Occipital lobe (tissue), 1 donor: ENCODE measurements at regions not wholly inside any gene's neighbourhood (a gene's known extent, or its start where the extent isn't known, plus 50 kb on each side); places are given as distances from the start of the nearest gene placed in this dataset.

ENCODE experiments used
- DNase-seq: peaks from one replicate; lab custom pipeline; 2025; lab: John Stamatoyannopoulos, UW

GRCh38 chr2:120828829-120829632 lies 93.4 kb downstream of the GLI2 start:
- DNase-seq, result no peak

- DNase-seq, result no peak
Observed at GRCh38 chr2:120829633-120830025, 94.0 kb downstream of the GLI2 start.

- no peak for DNase-seq
Observed at GRCh38 chr2:120830096-120830830, 94.6 kb downstream of the GLI2 start.

GRCh38 chr2:120831086-120831485 lies 95.4 kb downstream of the GLI2 start:
- no peak for DNase-seq

GRCh38 chr2:120831891-120832290 lies 96.2 kb downstream of the GLI2 start:
- no peak for DNase-seq

GRCh38 chr2:120832296-120833070 lies 96.8 kb downstream of the GLI2 start:
- DNase-seq, result no peak

- DNase-seq, result no peak
Observed at GRCh38 chr2:120833127-120833675, 97.5 kb downstream of the GLI2 start.

- DNase-seq, result no peak
Observed at GRCh38 chr2:120834206-120834605, 98.5 kb downstream of the GLI2 start.

- no peak for DNase-seq
Observed at GRCh38 chr2:120836281-120836680, 100.6 kb downstream of the GLI2 start.

GRCh38 chr2:120840795-120841487 lies 105.3 kb downstream of the GLI2 start:
- no peak for DNase-seq

GRCh38 chr2:120842456-120843439 lies 107.1 kb downstream of the GLI2 start:
- DNase-seq, result no peak

- no peak for DNase-seq
Observed at GRCh38 chr2:120844070-120844738, 108.5 kb downstream of the GLI2 start.

- no peak for DNase-seq
Observed at GRCh38 chr2:120845277-120845676, 109.6 kb downstream of the GLI2 start.

- no peak for DNase-seq
Observed at GRCh38 chr2:120846406-120847095, 110.9 kb downstream of the GLI2 start.

GRCh38 chr2:120847700-120848321 lies 112.1 kb downstream of the GLI2 start:
- no peak for DNase-seq

GRCh38 chr2:120849278-120849677 lies 113.6 kb downstream of the GLI2 start:
- DNase-seq, result no peak

GRCh38 chr2:120850551-120850950 lies 114.9 kb downstream of the GLI2 start:
- DNase-seq, result no peak

- DNase-seq, result no peak
Observed at GRCh38 chr2:120851116-120851773, 115.6 kb downstream of the GLI2 start.
